Stimulated activated CD4-positive, alpha-beta T cell treated with anti-CD3 and anti-CD28 coated beads, Interleukin-4, amount 100 ng/mL, for 4 hours (primary cell): ENCODE measurements at regions not wholly inside any gene's neighbourhood (a gene's known extent, or its start where the extent isn't known, plus 50 kb on each side); places are given as distances from the start of the nearest gene placed in this dataset.

ENCODE experiments used
- DNase-seq, 2 experiments: peaks; one replicate each; pipeline ENCODE4 v3.0.0-alpha.2; 2020

DNA sequence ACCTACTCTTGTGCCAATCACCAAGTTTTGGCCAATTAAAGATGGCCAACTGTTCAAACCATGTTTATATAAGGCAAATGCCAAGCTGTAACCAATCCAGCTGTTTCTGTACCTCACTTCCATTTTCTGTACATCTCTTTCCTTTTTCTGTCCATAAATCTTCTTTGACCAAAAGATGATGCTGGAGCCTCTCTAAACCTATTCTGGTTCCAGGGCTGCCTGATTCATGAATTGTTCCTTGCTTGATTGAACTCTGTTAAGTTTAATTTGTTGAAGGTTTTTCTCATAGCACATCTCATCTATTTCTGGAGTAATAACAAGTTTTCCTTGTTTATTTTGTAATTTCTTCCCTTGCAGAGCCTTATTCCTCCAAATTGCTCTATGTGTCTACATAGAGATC is 115.3 kb upstream of the SMAD3 start:
- DNase-seq, result no peak

DNA sequence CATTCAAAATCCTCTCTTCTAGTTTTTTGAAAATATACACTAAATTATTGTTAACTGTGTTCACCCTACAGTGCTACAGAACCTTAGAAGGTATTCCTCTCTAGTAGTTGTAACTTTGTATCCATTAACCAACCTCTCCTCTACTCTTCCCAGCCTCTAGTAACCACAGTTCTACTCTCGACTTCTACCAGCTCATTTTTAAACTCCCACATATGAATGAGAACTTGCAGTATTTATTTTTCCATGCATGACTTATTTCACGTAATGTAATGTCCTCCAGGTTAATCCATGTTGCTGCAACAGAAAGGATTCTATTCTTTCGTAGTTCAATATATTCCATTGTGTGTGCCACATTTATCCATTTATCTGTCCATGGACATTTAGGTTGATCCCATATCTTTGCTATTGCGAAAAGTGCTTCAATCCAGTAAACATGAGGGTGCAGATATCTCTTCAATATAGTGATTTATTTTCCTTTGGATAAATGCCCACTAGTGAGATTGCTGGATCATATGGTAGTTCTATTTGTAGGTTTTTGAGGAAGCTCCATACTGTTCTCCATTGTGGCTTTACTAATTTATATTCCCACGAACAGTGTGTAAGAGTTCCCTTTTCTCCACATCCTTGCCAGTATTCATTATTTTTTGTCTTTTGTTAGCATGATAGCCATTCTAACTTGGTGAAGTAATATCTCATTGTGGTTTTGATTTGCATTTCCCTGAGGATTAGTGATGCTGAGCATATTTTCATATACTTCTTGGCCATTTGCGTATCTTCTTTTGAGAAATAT is 113.7 kb upstream of the SMAD3 start:
- DNase-seq, result no peak

DNA sequence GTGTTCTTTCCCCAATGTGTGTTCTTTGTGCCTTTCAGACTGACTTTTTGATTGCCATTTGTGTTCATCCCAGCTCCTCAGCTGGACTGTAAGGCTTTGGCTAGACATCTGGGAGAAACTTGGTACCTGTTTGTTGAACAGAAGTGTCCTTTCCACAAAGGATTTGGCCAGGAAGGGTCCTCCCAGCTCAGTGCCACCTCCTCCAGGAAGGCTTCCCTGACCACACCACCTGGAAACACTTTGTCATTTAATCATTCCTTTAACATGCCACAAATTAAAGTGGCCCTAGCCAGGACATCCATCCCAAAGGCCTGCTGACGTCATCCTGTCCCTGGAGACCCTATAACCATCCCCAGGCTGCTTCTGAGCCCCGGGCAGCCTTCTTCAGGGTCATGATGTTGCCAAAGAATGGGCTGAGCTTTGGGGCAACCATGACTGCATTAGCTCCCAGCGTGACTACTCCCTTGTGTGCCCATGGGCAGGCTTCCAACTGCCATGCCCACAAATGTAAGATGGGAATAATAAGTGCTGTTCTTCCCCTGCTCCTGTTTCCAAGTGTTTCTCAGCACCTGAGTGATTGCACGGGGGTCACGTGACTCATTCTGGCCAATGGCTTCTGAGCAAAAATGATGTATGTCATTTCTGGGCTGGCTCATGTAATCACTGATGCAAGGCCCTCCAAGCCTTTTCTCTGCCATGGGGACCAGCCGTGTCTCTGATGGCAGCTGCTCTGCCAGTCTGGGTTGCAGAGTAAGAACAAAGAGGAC is 112.5 kb upstream of the SMAD3 start:
- DNase-seq, result no peak

GRCh38 chr15:66953523-66954229 is 111.7 kb upstream of the SMAD3 start:
- no peak for DNase-seq

- DNase-seq, result no peak
Observed at GRCh38 chr15:66954601-66955000, 110.8 kb upstream of the SMAD3 start.

DNA sequence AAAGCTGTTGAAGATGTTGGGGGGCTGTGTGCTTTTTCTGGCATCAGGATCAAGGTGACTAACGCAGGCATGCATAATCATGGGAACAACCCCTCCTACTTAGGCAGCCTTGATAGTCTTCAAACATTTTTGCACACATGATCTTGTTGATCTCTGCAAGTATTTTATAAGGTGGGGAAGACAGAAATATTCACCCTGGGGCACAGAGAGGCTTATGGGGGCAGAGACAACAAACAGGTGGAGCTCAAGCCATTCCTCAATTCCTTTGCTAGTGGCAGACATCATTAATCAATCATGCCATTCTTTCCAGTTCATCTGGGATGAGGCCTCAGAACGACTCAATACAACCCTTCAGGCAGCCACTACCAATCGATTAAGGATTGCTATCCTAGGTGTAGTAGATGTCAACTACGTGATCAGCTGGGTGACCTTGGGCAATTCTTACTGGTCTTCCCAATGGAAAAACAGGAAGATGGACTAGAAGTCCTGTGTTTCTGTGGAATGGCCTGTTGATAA is 110.3 kb upstream of the SMAD3 start:
- no peak for DNase-seq

DNA sequence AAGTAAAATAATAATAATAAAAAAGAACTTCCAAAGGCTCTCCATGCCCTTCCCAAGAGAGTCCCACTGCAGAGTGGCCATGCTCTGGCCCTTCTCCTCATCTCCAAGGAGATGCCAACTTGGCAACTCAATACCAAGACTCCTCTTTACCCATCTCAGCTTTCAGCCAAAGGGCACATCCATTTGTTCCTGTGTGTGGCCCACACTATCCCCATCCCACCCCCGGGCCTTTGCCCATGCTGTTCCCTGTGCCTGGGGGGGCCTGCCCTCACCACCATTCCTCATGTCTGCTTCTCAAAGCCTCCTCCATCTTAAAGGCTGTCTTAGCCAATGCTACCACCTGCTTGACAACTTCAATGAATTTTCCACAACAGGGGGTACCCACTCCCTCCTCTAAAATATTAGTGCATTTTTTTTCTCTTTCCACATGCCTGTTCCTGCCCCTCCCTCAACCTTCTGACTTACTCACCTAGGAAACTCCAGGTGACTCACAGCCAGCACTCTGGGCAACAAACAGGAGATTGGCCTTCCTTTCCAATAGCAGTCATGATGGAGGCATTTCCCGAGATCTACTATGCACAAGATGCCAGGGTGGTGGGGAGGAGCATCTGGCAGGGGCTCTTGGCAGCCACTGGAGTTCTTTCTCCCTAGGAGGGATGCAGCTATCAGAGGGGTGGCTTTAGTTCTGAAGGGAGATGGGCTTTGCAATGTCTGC is 109.4 kb upstream of the SMAD3 start:
- no peak for DNase-seq

GRCh38 chr15:66956672-66957430 is 108.6 kb upstream of the SMAD3 start:
- DNase-seq, result no peak

DNA sequence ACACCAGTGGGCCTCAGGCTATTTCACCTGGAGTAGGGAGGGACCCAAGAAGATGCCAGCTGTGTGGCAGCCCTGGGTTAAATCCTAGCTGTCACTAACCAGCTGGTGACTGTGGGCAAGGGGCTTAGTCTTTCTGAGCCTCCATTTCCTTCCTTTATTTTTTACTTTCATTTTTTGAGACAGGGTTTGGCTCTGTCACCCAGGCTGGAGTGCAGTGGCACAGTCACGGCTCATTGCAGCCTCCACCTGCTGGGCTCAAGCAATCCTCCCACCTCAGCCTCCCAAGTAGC is 108.0 kb upstream of the SMAD3 start:
- no peak for DNase-seq

- no peak for DNase-seq
Observed at GRCh38 chr15:66959066-66959465, 106.3 kb upstream of the SMAD3 start.

DNA sequence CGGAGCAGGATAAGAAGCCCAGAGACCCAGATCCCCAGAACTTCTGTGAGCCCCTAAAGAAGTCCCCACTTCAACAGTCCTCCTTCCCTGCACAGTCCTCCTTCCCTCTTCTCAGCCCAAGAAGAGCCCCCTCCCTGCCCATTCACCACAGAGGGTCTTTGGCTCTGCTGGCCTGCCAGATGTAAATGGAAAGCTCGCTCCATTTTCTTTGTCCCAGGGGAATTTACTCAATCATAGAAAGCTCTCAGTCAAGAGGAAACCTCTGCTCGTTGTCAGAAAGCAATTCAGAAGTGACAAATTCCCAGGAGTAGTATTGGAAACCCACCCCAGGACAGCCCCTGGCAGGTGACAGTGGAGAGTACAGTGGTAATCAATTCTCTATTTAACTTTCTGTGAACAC is 105.5 kb upstream of the SMAD3 start:
- no peak for DNase-seq

DNA sequence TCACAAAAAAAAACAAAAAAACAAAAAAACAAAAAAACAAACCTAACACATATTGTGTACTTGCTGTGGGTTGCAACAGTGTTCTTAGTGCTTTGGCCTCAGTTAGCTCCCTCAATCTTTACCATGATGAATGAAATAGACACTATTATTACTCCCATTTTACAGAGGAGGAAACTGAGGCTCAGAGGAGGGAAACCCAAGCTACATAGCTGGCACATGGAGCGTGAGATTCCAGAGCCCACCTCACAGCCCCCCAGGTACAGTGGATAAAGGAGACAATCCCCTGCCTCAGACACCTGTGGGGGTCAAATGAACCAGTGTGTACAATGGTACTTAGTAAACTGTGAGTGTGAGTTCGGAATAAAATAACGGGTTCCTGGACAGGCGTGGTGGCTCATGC is 104.9 kb upstream of the SMAD3 start:
- DNase-seq, result no peak

DNA sequence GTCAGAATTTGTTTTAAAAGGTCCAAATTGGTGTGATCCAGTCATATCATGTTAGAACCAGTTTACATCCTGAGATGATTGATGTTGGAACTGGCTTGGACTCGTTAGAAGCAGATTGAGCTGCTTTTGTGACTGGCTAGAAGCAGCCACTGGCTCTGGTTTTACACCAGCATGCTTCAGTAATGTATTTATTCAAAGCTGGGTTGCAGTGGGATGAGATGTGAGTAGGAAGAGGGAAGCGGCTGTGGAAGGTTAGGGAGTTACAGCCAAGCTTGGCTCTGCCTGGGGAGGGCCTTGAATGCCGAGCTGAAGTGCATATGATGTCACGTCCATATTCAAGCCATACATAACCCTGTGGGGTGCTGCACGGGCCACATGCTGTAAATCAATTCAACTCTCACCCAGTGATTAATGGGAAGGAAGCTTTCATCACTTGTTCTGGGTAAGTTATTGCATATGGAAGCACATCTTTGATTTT is 104.0 kb upstream of the SMAD3 start:
- no peak for DNase-seq

- DNase-seq, result no peak
Observed at GRCh38 chr15:66961901-66962300, 103.5 kb upstream of the SMAD3 start.

GRCh38 chr15:66962522-66962921 is 102.9 kb upstream of the SMAD3 start:
- DNase-seq, result no peak

GRCh38 chr15:66963084-66963483 is 102.3 kb upstream of the SMAD3 start:
- no peak for DNase-seq

DNA sequence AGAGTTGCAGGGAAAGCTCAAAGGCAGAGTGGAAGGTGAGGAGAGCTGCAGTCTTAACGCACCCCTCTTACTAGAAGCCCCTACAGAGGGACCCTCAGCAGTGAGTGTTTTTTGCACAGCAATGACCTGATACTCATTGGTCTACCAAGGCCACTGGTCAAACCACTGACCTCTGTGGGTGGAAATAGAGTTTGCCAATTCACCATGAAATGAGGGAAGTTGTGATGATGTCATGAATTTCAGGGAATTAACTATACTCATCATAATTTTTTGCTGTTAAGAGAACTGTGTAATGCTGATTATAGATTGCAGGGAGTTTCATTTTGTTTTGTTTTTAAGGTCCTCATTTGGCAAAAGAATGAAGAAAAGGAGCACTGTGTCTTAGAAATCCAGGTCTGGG is 101.7 kb upstream of the SMAD3 start:
- no peak for DNase-seq

GRCh38 chr15:66964111-66964738 is 101.2 kb upstream of the SMAD3 start:
- no peak for DNase-seq

DNA sequence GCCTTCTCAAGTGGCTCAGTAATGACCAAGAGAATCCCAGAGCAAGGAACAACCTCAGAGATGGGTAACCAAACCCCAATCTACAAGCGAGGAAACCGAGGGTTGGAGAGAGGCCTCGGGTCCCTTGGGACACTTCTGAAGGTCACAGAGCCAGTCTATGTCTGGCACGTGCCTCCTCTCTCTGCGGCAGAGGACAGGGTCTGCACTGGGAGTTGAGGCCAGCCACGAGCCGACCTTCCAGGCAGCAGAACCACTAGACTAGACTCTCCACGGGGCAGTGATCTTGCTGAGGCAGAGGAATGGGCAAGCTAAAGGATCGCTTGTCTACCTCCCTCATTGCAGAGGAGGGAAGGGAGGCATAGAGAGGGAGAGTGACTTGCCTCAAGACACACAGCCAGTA is 100.6 kb upstream of the SMAD3 start:
- no peak for DNase-seq

DNA sequence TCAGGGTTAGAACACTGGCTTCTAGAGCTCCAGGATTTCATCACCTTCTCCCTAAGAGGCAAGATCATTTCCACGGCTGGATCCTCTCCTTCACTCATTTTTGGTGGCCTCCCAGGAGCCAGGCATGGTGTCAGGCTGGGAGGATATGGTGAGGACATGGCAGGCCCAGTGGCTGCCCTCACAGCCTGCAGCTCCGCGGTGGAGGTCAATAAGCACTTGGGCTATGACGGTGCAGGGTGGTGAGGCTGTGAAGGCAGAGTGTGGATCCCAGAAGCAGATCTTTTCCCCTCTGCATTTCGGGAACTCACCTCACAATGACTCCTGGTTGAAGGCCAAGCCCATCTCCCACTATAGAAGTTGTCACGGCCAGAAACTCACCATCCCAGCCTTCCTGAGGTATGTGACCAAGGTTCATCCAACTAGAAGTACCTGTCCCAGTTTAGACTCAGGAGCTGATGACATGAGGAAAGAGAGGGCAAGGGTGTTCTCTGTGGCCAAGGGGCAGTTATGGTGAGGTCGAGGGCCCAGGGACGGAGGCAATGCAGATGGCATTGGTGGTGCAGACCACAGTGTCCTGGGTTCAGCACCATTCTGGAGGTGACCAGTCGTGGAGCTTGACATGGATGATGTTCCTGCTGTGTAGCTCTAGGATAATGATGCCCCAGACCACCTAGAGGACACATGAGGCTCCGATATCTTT is 100.1 kb upstream of the SMAD3 start:
- no peak for DNase-seq

DNA sequence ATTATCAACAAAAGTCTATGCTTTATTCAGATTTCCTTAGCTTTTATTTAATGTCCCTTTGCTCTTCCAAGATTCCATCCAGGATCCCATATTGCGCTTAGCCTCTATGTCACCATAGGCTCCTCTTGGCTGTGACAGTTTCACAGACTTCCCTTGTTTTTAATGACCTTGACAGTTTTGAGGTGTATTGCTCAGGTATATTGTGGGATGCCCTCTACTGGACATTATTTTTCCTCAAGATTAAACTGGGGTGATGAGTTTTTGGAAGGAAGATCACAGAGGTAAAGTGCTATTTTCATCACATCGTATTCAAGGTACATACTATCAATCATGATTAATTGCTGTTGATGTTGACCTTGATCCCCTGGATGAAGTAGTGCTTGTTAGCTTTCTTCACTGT is 99.1 kb upstream of the SMAD3 start:
- no peak for DNase-seq
